NCI-H187 (cell line): ENCODE measurements at regions not wholly inside any gene's neighbourhood (a gene's known extent, or its start where the extent isn't known, plus 50 kb on each side); places are given as distances from the start of the nearest gene placed in this dataset.

Source experiments
- DNase-seq, 2 experiments: peaks; one replicate each; lab custom pipeline; 2025; lab: John Stamatoyannopoulos, UW

GRCh38 chr5:14090755-14091154 is 52.4 kb upstream of the TRIO start:
- no peak for DNase-seq

GRCh38 chr5:14090290-14090689 is 52.9 kb upstream of the TRIO start:
- DNase-seq = no peak

GRCh38 chr5:14089198-14089597 is 53.9 kb upstream of the TRIO start:
- no peak for DNase-seq

GRCh38 chr5:14086261-14086660 is 56.9 kb upstream of the TRIO start:
- DNase-seq = no peak

GRCh38 chr5:14082973-14083372 is 60.2 kb upstream of the TRIO start:
- DNase-seq = no peak

GRCh38 chr5:14082523-14082922 is 60.6 kb upstream of the TRIO start:
- no peak for DNase-seq

GRCh38 chr5:14081791-14082190 is 61.4 kb upstream of the TRIO start:
- no peak for DNase-seq

- DNase-seq = no peak
Measured at GRCh38 chr5:14078716-14079115, 64.4 kb upstream of the TRIO start.

- no peak for DNase-seq
Measured at GRCh38 chr5:14077501-14077900, 65.6 kb upstream of the TRIO start.

- no peak for DNase-seq
Measured at GRCh38 chr5:14076561-14076960, 66.6 kb upstream of the TRIO start.

- no peak for DNase-seq
Measured at GRCh38 chr5:14075937-14076336, 67.2 kb upstream of the TRIO start.

- DNase-seq = no peak
Measured at GRCh38 chr5:14071433-14071832, 71.7 kb upstream of the TRIO start.

GRCh38 chr5:14069021-14069420 is 74.1 kb upstream of the TRIO start:
- no peak for DNase-seq

GRCh38 chr5:14068136-14068535 is 75.0 kb upstream of the TRIO start:
- DNase-seq = no peak

GRCh38 chr5:14066326-14066725 is 76.8 kb upstream of the TRIO start:
- no peak for DNase-seq

GRCh38 chr5:14064841-14065240 is 78.3 kb upstream of the TRIO start:
- no peak for DNase-seq

- no peak for DNase-seq
Measured at GRCh38 chr5:14063691-14064090, 79.5 kb upstream of the TRIO start.

GRCh38 chr5:14063138-14063537 is 80.0 kb upstream of the TRIO start:
- no peak for DNase-seq

GRCh38 chr5:14062178-14062577 is 81.0 kb upstream of the TRIO start:
- no peak for DNase-seq

GRCh38 chr5:14061106-14061505 is 82.0 kb upstream of the TRIO start:
- no peak for DNase-seq

GRCh38 chr5:14060218-14060617 is 82.9 kb upstream of the TRIO start:
- no peak for DNase-seq

GRCh38 chr5:14059810-14060209 is 83.3 kb upstream of the TRIO start:
- no peak for DNase-seq

- DNase-seq = no peak
Measured at GRCh38 chr5:14057289-14057688, 85.9 kb upstream of the TRIO start.

GRCh38 chr5:14056039-14056438 is 87.1 kb upstream of the TRIO start:
- no peak for DNase-seq
